HepG2 (cell line): ENCODE measurements at regions not wholly inside any gene's neighbourhood (a gene's known extent, or its start where the extent isn't known, plus 50 kb on each side); places are given as distances from the start of the nearest gene placed in this dataset.

Experiments
- CBFB ChIP-seq: sonication (generic); formaldehyde crosslinking; IDR thresholded peaks from 2 replicates; pipeline ENCODE4 v1.4.0; 2020; ENCODE audit warnings: missing genetic modification reagents
- EED ChIP-seq: sonication (generic); formaldehyde crosslinking; IDR thresholded peaks from 2 replicates; pipeline ENCODE4 v1.5.0; 2020; ENCODE audit warnings: mild to moderate bottlenecking, missing genetic modification reagents
- FOXA3 ChIP-seq: IDR thresholded peaks from 2 replicates; pipeline ENCODE4 v1.6.1; 2016; ENCODE audit warnings: missing genetic modification reagents, missing compliant biosample characterization
- FOXO1 ChIP-seq: sonication (generic); formaldehyde crosslinking; IDR thresholded peaks from 2 replicates; pipeline ENCODE4 v1.4.0; 2020; ENCODE audit warnings: missing genetic modification reagents
- HNF4A ChIP-seq: sonication (generic); formaldehyde crosslinking; IDR thresholded peaks from 2 replicates; pipeline ENCODE4 v1.4.0; 2020; ENCODE audit warnings: missing genetic modification reagents
- HOXD1 ChIP-seq: sonication (generic); formaldehyde crosslinking; IDR thresholded peaks from 2 replicates; pipeline ENCODE4 v1.5.0; 2020; ENCODE audit warnings: missing genetic modification reagents
- JUND ChIP-seq: sonication (generic); formaldehyde crosslinking; IDR thresholded peaks from 2 replicates; pipeline ENCODE4 v1.8.0; 2022; ENCODE audit warnings: mild to moderate bottlenecking, missing genetic modification reagents
- MED1 ChIP-seq: sonication (generic); formaldehyde crosslinking; IDR thresholded peaks from 2 replicates; pipeline ENCODE4 v1.4.0; 2020; ENCODE audit warnings: missing genetic modification reagents
- RCOR2 ChIP-seq: IDR thresholded peaks from 2 replicates; pipeline ENCODE4 v1.6.1; 2016; ENCODE audit warnings: missing biosample characterization, missing genetic modification reagents
- SNAPC5 ChIP-seq: sonication (generic); formaldehyde crosslinking; IDR thresholded peaks from 2 replicates; pipeline ENCODE4 v1.8.1; 2023; ENCODE audit warnings: mild to moderate bottlenecking, missing genetic modification reagents, borderline replicate concordance
- TCF12 ChIP-seq, 2 experiments: fragments of 450-650 bp in 1 of 2; sonication (generic) in 1 of 2; formaldehyde crosslinking in 1 of 2; IDR thresholded peaks; 2 replicates each; pipeline versions ENCODE4 v1.6.1 to v1.8.0; 2017 to 2022; ENCODE audit warnings: antibody characterized with exemption in 1 of 2, mild to moderate bottlenecking in 1 of 2, missing genetic modification reagents in 1 of 2, moderate library complexity in 1 of 2
- ZBTB1 ChIP-seq: sonication (generic); formaldehyde crosslinking; IDR thresholded peaks from 2 replicates; pipeline ENCODE4 v1.4.0; 2020; ENCODE audit warnings: missing genetic modification reagents, borderline replicate concordance
- ZBTB42 ChIP-seq: sonication (generic); formaldehyde crosslinking; IDR thresholded peaks from 2 replicates; pipeline ENCODE4 v1.5.0; 2020; ENCODE audit warnings: mild to moderate bottlenecking, missing genetic modification reagents
- ZNF326 ChIP-seq: sonication (generic); formaldehyde crosslinking; IDR thresholded peaks from 2 replicates; pipeline ENCODE4 v1.4.0; 2020; ENCODE audit warnings: missing genetic modification reagents, borderline replicate concordance
- ZNF343 ChIP-seq: sonication (generic); formaldehyde crosslinking; IDR thresholded peaks from 2 replicates; pipeline ENCODE4 v1.4.0; 2020; ENCODE audit warnings: mild to moderate bottlenecking, missing genetic modification reagents
- ZNF383 ChIP-seq: sonication (generic); formaldehyde crosslinking; IDR thresholded peaks from 2 replicates; pipeline ENCODE4 v1.4.0; 2020; ENCODE audit warnings: missing genetic modification reagents, mild to moderate bottlenecking, borderline replicate concordance
- ZNF451 ChIP-seq: sonication (generic); formaldehyde crosslinking; IDR thresholded peaks from 2 replicates; pipeline ENCODE4 v1.5.0; 2020; ENCODE audit warnings: mild to moderate bottlenecking, missing genetic modification reagents
- ZNF614 ChIP-seq: IDR thresholded peaks from 2 replicates; pipeline ENCODE4 v1.6.1; 2018; ENCODE audit warnings: missing biosample characterization, missing genetic modification reagents, inconsistent platforms, borderline replicate concordance
- ZNF878 ChIP-seq: sonication (generic); formaldehyde crosslinking; IDR thresholded peaks from 2 replicates; pipeline ENCODE4 v1.8.1; 2023; ENCODE audit warnings: mild to moderate bottlenecking, missing genetic modification reagents, moderate library complexity
- ZSCAN20 ChIP-seq: sonication (generic); formaldehyde crosslinking; IDR thresholded peaks from 2 replicates; pipeline ENCODE4 v1.4.0; 2020; ENCODE audit warnings: missing genetic modification reagents, mild to moderate bottlenecking, borderline replicate concordance
- ZSCAN30 ChIP-seq: sonication (generic); formaldehyde crosslinking; IDR thresholded peaks from 2 replicates; pipeline ENCODE4 v1.5.0; 2020; ENCODE audit warnings: mild to moderate bottlenecking, missing genetic modification reagents
- TF ChIP-seq, protein P1 (sequence below): sonication (generic); formaldehyde crosslinking; IDR thresholded peaks from 2 replicates; pipeline ENCODE4 v1.4.0; 2020; ENCODE audit warnings: missing genetic modification reagents
- TF ChIP-seq, protein P2 (sequence below): sonication (generic); formaldehyde crosslinking; IDR thresholded peaks from 2 replicates; pipeline ENCODE4 v1.4.0; 2020; ENCODE audit warnings: missing genetic modification reagents

GRCh38 chr16:31700530-31701388, 172.8 kb upstream of the ZNF267 start (continued):
- TF ChIP-seq ZNF326 (no peak), ZNF614 (peak; percentile 86; the same call in 1 of the 2 replicates), ZNF383 (CRISPR knock-in tag) (no peak), ZNF343 (CRISPR knock-in tag) (peak; percentile 84; the same call in 1 of the 2 replicates), RCOR2 (CRISPR knock-in tag) (0 out of 2 replicates have a peak, but pooled peaks have one; percentile 29), MED1 (CRISPR knock-in tag) (peak; percentile 59), FOXO1 (CRISPR knock-in tag) (peak; percentile 39; the same call in 1 of the 2 replicates), ZBTB42 (CRISPR knock-in tag) (peak; percentile 88), ZNF878 (CRISPR knock-in tag) (no peak), ZBTB1 (CRISPR knock-in tag) (0 out of 2 replicates have a peak, but pooled peaks have one; percentile 40), FOXA3 (peak; percentile 49), ZSCAN30 (CRISPR knock-in tag) (0 out of 2 replicates have a peak, but pooled peaks have one; percentile 50), TCF12 (IDR thresholded peaks at IDR 0.05) (no peak), TCF12 (CRISPR knock-in tag; IDR thresholded peaks at IDR 0.05) (peak; percentile 91), HNF4A (peak; percentile 57), HOXD1 (peak; percentile 95; the same call in 1 of the 2 replicates), ZNF451 (CRISPR knock-in tag) (peak; percentile 87; the same call in 1 of the 2 replicates), SNAPC5 (CRISPR knock-in tag) (no peak), CBFB (CRISPR knock-in tag) (peak; percentile 96), EED (CRISPR knock-in tag) (no peak; the same call in none of the 2 replicates), JUND (no peak), ZSCAN20 (CRISPR knock-in tag) (no peak; the same call in 1 of the 2 replicates)
- TF ChIP-seq, protein P1, sequence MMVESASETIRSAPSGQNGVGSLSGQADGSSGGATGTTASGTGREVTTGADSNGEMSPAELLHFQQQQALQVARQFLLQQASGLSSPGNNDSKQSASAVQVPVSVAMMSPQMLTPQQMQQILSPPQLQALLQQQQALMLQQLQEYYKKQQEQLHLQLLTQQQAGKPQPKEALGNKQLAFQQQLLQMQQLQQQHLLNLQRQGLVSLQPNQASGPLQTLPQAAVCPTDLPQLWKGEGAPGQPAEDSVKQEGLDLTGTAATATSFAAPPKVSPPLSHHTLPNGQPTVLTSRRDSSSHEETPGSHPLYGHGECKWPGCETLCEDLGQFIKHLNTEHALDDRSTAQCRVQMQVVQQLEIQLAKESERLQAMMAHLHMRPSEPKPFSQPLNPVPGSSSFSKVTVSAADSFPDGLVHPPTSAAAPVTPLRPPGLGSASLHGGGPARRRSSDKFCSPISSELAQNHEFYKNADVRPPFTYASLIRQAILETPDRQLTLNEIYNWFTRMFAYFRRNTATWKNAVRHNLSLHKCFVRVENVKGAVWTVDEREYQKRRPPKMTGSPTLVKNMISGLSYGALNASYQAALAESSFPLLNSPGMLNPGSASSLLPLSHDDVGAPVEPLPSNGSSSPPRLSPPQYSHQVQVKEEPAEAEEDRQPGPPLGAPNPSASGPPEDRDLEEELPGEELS, result peak; percentile 56
- TF ChIP-seq, protein P2, sequence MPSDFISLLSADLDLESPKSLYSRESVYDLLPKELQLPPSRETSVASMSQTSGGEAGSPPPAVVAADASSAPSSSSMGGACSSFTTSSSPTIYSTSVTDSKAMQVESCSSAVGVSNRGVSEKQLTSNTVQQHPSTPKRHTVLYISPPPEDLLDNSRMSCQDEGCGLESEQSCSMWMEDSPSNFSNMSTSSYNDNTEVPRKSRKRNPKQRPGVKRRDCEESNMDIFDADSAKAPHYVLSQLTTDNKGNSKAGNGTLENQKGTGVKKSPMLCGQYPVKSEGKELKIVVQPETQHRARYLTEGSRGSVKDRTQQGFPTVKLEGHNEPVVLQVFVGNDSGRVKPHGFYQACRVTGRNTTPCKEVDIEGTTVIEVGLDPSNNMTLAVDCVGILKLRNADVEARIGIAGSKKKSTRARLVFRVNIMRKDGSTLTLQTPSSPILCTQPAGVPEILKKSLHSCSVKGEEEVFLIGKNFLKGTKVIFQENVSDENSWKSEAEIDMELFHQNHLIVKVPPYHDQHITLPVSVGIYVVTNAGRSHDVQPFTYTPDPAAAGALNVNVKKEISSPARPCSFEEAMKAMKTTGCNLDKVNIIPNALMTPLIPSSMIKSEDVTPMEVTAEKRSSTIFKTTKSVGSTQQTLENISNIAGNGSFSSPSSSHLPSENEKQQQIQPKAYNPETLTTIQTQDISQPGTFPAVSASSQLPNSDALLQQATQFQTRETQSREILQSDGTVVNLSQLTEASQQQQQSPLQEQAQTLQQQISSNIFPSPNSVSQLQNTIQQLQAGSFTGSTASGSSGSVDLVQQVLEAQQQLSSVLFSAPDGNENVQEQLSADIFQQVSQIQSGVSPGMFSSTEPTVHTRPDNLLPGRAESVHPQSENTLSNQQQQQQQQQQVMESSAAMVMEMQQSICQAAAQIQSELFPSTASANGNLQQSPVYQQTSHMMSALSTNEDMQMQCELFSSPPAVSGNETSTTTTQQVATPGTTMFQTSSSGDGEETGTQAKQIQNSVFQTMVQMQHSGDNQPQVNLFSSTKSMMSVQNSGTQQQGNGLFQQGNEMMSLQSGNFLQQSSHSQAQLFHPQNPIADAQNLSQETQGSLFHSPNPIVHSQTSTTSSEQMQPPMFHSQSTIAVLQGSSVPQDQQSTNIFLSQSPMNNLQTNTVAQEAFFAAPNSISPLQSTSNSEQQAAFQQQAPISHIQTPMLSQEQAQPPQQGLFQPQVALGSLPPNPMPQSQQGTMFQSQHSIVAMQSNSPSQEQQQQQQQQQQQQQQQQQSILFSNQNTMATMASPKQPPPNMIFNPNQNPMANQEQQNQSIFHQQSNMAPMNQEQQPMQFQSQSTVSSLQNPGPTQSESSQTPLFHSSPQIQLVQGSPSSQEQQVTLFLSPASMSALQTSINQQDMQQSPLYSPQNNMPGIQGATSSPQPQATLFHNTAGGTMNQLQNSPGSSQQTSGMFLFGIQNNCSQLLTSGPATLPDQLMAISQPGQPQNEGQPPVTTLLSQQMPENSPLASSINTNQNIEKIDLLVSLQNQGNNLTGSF, result no peak
